Neural cell (in vitro differentiated cells): ENCODE measurements at regions not wholly inside any gene's neighbourhood (a gene's known extent, or its start where the extent isn't known, plus 50 kb on each side); places are given as distances from the start of the nearest gene placed in this dataset.

Experiments
- H2AFZ ChIP-seq: fragments of 200-600, 300-800 bp; sonication (generic), shearing (Covaris generic); 2 replicates; pipeline ENCODE4 v1.6.0; 2014; ENCODE audit warnings: low read depth, mild to moderate bottlenecking, antibody characterized with exemption, low read length, moderate library complexity
- H3F3A ChIP-seq: fragments of 200-600 bp; shearing (Covaris generic); 2 replicates; pipeline ENCODE4 v1.6.1; 2016; ENCODE audit warnings: mild to moderate bottlenecking, moderate library complexity, mixed read lengths, antibody characterized with exemption, low read length; ENCODE audit not compliant: insufficient read depth, poor library complexity, severe bottlenecking
- H3K27ac ChIP-seq: fragments of 200-600, 300-800 bp; sonication (generic), shearing (Covaris generic); 2 replicates; pipeline ENCODE4 v1.5.1; 2014; ENCODE audit warnings: mild to moderate bottlenecking, low read length, moderate library complexity
- H3K27me3 ChIP-seq: fragments of 300-800, 200-600 bp; sonication (generic), shearing (Covaris generic); 2 replicates; pipeline ENCODE4 v1.6.0; 2014; ENCODE audit warnings: mild to moderate bottlenecking, low read depth, low read length, moderate library complexity; ENCODE audit not compliant: insufficient read depth
- H3K36me3 ChIP-seq: fragments of 300-800, 200-600 bp; sonication (generic), shearing (Covaris generic); 2 replicates; pipeline ENCODE4 v1.5.1; 2014; ENCODE audit warnings: mild to moderate bottlenecking, antibody characterized with exemption, low read length, moderate library complexity; ENCODE audit not compliant: insufficient read depth
- H3K4me2 ChIP-seq: fragments of 300-800, 200-600 bp; sonication (generic), shearing (Covaris generic); 2 replicates; pipeline ENCODE4 v1.6.0; 2014; ENCODE audit warnings: mild to moderate bottlenecking, low read length
- H3K4me3 ChIP-seq: fragments of 300-800, 200-600 bp; sonication (generic), shearing (Covaris generic); 2 replicates; pipeline ENCODE4 v1.5.1; 2014; ENCODE audit warnings: mild to moderate bottlenecking, low read length, moderate library complexity
- H3K79me2 ChIP-seq: fragments of 200-600 bp; shearing (Covaris generic); replicated peaks from 2 replicates; pipeline ENCODE4 v1.6.0; 2014; ENCODE audit warnings: mild to moderate bottlenecking, low read length, moderate library complexity; ENCODE audit not compliant: insufficient read depth
- H3K9ac ChIP-seq: fragments of 300-800, 200-600 bp; sonication (generic), shearing (Covaris generic); 2 replicates; pipeline ENCODE4 v1.6.1; 2016; ENCODE audit warnings: mild to moderate bottlenecking, low read length, mixed read lengths
- H3K9me2 ChIP-seq: fragments of 200-600 bp; shearing (Covaris generic); 2 replicates; pipeline ENCODE4 v1.6.1; 2016; ENCODE audit warnings: mild to moderate bottlenecking, low read length, mixed read lengths; ENCODE audit not compliant: insufficient read depth
- H3K9me3 ChIP-seq: fragments of 200-600, 300-800 bp; sonication (generic), shearing (Covaris generic); 2 replicates; pipeline ENCODE4 v1.6.1; 2016; ENCODE audit warnings: mild to moderate bottlenecking, mixed run types, low read length, moderate library complexity, mixed read lengths
- H4K20me1 ChIP-seq: fragments of 200-600 bp; shearing (Covaris generic); 2 replicates; pipeline ENCODE4 v1.6.1; 2016; ENCODE audit warnings: mild to moderate bottlenecking, mixed run types; ENCODE audit not compliant: insufficient read depth
- CTCF ChIP-seq: fragments of 450-650 bp; IDR thresholded peaks from 2 replicates; pipeline ENCODE4 v1.5.1; 2014; ENCODE audit warnings: antibody characterized with exemption, mild to moderate bottlenecking, moderate library complexity; ENCODE audit not compliant: poor library complexity, severe bottlenecking
- EP300 ChIP-seq: fragments of 450-650 bp; conservative IDR thresholded peaks from 2 replicates; pipeline ENCODE4 v1.6.1; 2014; ENCODE audit warnings: antibody characterized with exemption, mild to moderate bottlenecking, moderate library complexity; ENCODE audit not compliant: poor library complexity, severe bottlenecking
- EZH2 ChIP-seq: fragments of 200-600, 300-800 bp; shearing (Covaris generic), sonication (generic); IDR thresholded peaks from 2 replicates; pipeline ENCODE4 v1.6.1; 2014; ENCODE audit warnings: antibody characterized with exemption, low read length, borderline replicate concordance, mild to moderate bottlenecking; ENCODE audit not compliant: insufficient read depth, poor library complexity, severe bottlenecking
- MXI1 ChIP-seq: fragments of 450-650 bp; conservative IDR thresholded peaks from 2 replicates; pipeline ENCODE4 v1.6.1; 2014; ENCODE audit warnings: antibody characterized with exemption, mild to moderate bottlenecking; ENCODE audit not compliant: poor library complexity, severe bottlenecking
- POLR2AphosphoS5 ChIP-seq: IDR thresholded peaks from 2 replicates; pipeline ENCODE4 v1.6.1; 2012
- RAD21 ChIP-seq: fragments of 450-650 bp; conservative IDR thresholded peaks from 2 replicates; pipeline ENCODE4 v1.6.1; 2014; ENCODE audit warnings: antibody characterized with exemption, mild to moderate bottlenecking, moderate library complexity
- REST ChIP-seq: IDR thresholded peaks from 2 replicates; pipeline ENCODE4 v1.6.1; 2012; ENCODE audit warnings: borderline replicate concordance
- SMC3 ChIP-seq: fragments of 450-650 bp; conservative IDR thresholded peaks from 2 replicates; pipeline ENCODE4 v1.6.1; 2014; ENCODE audit warnings: antibody characterized with exemption, mild to moderate bottlenecking, moderate library complexity; ENCODE audit not compliant: poor library complexity
- TAF1 ChIP-seq: IDR thresholded peaks from 2 replicates; pipeline ENCODE4 v1.6.1; 2012; ENCODE audit warnings: low read depth

- Histone ChIP-seq H3K9me3 (no peaks in the 10 kb centered on the region), H3K27me3 (no peaks in the 10 kb centered on the region), H3K27ac (no peak overlapping the region), H3K4me2 (no peak overlapping the region), H2AFZ (no peak overlapping the region), H3K79me2 (no peaks in the 10 kb centered on the region), H4K20me1 (no peaks in the 10 kb centered on the region), H3K36me3 (no peaks in the 10 kb centered on the region), H3F3A (no peaks in the 10 kb centered on the region), H3K9ac (no peak overlapping the region), H3K9me2 (no peaks in the 10 kb centered on the region), H3K4me3 (no peak overlapping the region)
- TF ChIP-seq EP300 (no peak), SMC3 (no peak), POLR2AphosphoS5 (no peak), RAD21 (no peak), EZH2 (no peak), MXI1 (no peak), CTCF (no peak), REST (no peak), TAF1 (no peak)
Observed at GRCh38 chr6:86516087-86516486, 421.2 kb upstream of the HTR1E start.

- H3K36me3 ChIP-seq: no peaks in the 10 kb centered on the region
- no peak for TF ChIP-seq RAD21
- TF ChIP-seq POLR2AphosphoS5: no peak
- TF ChIP-seq SMC3: no peak
- TF ChIP-seq MXI1: no peak
- no peak for TF ChIP-seq REST
- TF ChIP-seq EZH2: no peak
- TF ChIP-seq CTCF: no peak
- TF ChIP-seq TAF1: no peak
- TF ChIP-seq EP300: no peak
- H3K4me2 ChIP-seq: no peak overlapping the region
Observed at GRCh38 chr6:86511962-86512361, 425.4 kb upstream of the HTR1E start.

More at GRCh38 chr6:86511962-86512361, 425.4 kb upstream of the HTR1E start:
- H3K27ac ChIP-seq: no peak overlapping the region
- no peaks in the 10 kb centered on the region for H4K20me1 ChIP-seq
- no peaks in the 10 kb centered on the region for H3F3A ChIP-seq
- no peak overlapping the region for H2AFZ ChIP-seq
- H3K9me2 ChIP-seq: no peaks in the 10 kb centered on the region
- no peak overlapping the region for H3K4me3 ChIP-seq
- H3K79me2 ChIP-seq: no peaks in the 10 kb centered on the region
- no peaks in the 10 kb centered on the region for H3K27me3 ChIP-seq
- H3K9ac ChIP-seq: no peak overlapping the region
- H3K9me3 ChIP-seq: no peaks in the 10 kb centered on the region
